ENCODE measurements at regions not wholly inside any gene's neighbourhood (a gene's known extent, or its start where the extent isn't known, plus 50 kb on each side); places are given as distances from the start of the nearest gene placed in this dataset.

DNA sequence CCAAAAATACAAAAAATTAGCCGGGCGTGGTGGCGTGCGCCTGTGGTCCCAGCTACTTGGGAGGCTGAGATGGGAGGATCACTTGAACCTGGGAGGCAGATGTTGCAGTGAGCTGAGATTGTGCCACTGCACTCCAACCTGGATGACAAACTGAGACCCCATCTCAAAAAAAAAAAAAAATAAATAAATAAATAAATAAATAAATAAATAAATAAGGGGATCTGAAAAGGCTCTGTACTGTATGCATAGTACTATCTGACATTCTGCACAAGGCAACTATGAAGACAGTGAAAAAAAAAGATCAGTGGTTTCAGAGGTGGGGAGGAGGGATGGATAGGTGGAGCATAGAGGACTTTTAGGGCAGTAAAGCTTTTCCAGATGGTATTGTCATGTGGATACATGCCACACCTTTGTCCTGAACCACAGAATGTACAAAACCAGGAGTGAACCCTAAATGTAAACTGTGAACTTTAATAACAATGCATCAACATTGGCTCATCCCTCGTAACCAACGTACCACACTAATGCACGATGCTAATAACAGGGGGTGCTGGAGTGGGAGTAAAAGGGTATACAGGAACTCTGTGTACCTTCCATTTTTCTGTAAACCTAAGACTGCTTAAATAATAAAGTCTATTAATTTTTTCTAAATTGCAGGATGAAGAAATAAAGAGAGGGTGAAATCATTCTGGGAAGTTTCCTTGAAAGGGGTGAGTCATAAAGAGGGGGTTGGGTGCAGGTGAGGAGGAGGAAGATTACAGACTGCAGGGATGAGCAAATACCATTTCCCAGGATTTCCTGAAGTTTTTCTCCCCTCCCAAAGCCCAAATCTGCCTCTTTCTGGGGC lies 155.8 kb upstream of the SDK2 start:
- no peak for DNase-seq (ENCODE audit: low read depth)
- TF ChIP-seq, protein P1, sequence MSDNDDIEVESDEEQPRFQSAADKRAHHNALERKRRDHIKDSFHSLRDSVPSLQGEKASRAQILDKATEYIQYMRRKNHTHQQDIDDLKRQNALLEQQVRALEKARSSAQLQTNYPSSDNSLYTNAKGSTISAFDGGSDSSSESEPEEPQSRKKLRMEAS (IDR thresholded peaks at IDR 0.05; ENCODE audit: low read depth, low read length): no peak
- TF ChIP-seq MYC (IDR thresholded peaks at IDR 0.05; ENCODE audit: low read depth, low read length) (no peak), POLR2A (IDR thresholded peaks at IDR 0.05; ENCODE audit: extremely low read depth, insufficient read length) (no peak)
- TF ChIP-seq, protein P2, sequence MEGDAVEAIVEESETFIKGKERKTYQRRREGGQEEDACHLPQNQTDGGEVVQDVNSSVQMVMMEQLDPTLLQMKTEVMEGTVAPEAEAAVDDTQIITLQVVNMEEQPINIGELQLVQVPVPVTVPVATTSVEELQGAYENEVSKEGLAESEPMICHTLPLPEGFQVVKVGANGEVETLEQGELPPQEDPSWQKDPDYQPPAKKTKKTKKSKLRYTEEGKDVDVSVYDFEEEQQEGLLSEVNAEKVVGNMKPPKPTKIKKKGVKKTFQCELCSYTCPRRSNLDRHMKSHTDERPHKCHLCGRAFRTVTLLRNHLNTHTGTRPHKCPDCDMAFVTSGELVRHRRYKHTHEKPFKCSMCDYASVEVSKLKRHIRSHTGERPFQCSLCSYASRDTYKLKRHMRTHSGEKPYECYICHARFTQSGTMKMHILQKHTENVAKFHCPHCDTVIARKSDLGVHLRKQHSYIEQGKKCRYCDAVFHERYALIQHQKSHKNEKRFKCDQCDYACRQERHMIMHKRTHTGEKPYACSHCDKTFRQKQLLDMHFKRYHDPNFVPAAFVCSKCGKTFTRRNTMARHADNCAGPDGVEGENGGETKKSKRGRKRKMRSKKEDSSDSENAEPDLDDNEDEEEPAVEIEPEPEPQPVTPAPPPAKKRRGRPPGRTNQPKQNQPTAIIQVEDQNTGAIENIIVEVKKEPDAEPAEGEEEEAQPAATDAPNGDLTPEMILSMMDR (IDR thresholded peaks at IDR 0.05; ENCODE audit: low read depth, low read length): no peak
- H3K4me3 ChIP-seq (ENCODE audit: low read depth, low read length): no peak overlapping the region

DNA sequence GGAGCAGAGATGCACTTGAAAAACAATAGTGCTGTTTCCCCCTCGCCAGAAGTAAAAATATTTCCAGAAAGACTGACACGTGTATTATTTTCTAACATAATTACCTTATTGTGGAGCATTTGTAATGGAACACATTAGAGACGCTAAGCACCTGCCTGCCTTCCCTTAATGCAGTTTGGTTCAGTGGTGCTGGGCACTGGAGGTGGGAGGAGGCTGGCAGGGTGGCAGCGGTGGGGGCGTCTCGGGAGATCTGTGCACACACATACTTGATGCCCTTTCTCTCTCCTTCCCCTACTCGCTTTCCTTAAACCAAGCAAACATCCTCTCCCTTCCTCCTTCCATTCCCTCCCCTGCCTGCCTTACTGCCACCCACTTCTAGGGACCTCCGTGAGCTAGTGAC lies 156.6 kb upstream of the SDK2 start:
- TF ChIP-seq, protein P1 (IDR thresholded peaks at IDR 0.05; ENCODE audit: low read depth, low read length): no peak
- TF ChIP-seq, protein P2 (IDR thresholded peaks at IDR 0.05; ENCODE audit: low read depth, low read length): no peak
- DNase-seq (ENCODE audit: low read depth): no peak
- no peak overlapping the region for H3K4me3 ChIP-seq (ENCODE audit: low read depth, low read length)

DNA sequence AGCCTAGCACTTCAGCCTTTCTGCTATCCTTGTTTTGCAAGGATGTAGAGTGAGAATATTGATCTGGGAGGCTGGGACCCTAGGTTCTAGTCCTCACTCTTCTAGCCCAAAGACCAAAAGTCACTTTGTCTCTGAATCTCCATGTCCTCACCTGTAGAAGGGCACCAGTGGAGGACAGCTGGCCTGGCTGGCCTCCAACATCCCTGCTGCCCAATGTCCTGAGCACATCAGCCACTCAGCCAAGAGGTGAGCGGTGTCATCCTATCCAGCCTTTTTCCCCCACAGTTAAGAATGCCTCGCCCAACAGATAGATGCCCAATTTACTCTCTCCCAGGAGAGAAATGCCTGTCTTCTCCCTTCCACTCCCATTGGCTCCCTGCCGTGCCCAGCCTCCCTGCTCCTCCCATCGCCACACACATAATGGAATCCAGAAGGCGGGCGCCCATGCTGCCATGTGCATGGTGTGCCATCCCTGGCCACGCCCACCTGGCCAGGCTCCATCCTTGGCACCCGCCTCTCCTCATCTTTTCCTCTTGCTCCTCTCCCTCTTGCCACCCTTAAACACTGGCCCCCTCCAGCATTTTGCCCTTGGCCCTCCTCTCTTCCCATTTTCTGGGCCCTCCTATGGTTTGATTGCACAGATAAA lies 157.3 kb upstream of the SDK2 start:
- no peak overlapping the region for H3K4me3 ChIP-seq (ENCODE audit: low read depth, low read length)
- no peak for DNase-seq (ENCODE audit: low read depth)
- TF ChIP-seq, protein P2 (IDR thresholded peaks at IDR 0.05; ENCODE audit: low read depth, low read length): no peak
- TF ChIP-seq POLR2A (IDR thresholded peaks at IDR 0.05; ENCODE audit: extremely low read depth, insufficient read length) (no peak), MYC (IDR thresholded peaks at IDR 0.05; ENCODE audit: low read depth, low read length) (no peak)
- TF ChIP-seq, protein P1 (IDR thresholded peaks at IDR 0.05; ENCODE audit: low read depth, low read length): no peak

DNA sequence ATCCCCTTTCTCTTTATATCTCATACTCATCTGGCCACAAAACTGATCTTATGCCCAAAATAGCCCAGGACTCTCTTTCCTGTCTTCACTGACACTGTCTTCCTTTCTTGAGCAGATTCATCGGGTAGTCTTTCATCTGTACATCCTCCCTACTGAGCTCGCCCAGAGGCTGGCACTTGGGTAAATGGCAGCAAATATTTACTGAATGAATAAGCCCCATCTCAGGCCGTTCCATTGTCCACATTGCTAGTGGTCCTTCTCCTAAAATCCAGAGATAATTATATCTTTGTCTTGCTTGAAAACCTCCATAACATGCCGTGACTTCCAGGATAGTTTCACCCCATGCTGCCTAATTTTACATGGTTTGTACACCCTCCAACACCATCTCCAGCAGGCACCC lies 158.1 kb upstream of the SDK2 start:
- TF ChIP-seq, protein P2 (IDR thresholded peaks at IDR 0.05; ENCODE audit: low read depth, low read length): no peak
- no peak for TF ChIP-seq MYC (IDR thresholded peaks at IDR 0.05; ENCODE audit: low read depth, low read length)
- TF ChIP-seq POLR2A (IDR thresholded peaks at IDR 0.05; ENCODE audit: extremely low read depth, insufficient read length): no peak
- TF ChIP-seq, protein P1 (IDR thresholded peaks at IDR 0.05; ENCODE audit: low read depth, low read length): no peak
- no peak overlapping the region for H3K4me3 ChIP-seq (ENCODE audit: low read depth, low read length)
- no peak for DNase-seq (ENCODE audit: low read depth)

DNA sequence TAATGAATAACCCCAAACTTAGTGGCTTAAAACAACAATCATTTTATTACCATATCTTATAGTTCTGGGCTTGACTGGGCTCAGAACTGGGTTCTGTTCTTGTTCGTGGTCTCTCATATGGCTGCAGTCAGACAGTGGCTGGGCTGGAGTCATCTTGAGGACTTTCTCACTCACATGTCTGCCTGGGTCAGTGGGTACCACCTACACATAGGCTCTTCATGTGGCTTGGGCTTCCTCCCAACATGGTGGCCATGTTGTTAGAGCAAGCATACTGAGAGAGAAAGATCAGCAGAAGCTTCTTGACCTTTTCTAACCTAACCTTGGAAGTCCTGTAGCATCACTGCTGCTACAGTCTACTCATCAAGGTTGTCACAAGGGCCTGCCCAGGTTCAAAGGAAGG lies 158.6 kb upstream of the SDK2 start:
- no peak for TF ChIP-seq POLR2A (IDR thresholded peaks at IDR 0.05; ENCODE audit: extremely low read depth, insufficient read length)
- TF ChIP-seq, protein P1 (IDR thresholded peaks at IDR 0.05; ENCODE audit: low read depth, low read length): no peak
- TF ChIP-seq MYC (IDR thresholded peaks at IDR 0.05; ENCODE audit: low read depth, low read length): no peak
- TF ChIP-seq, protein P2 (IDR thresholded peaks at IDR 0.05; ENCODE audit: low read depth, low read length): no peak
- DNase-seq (ENCODE audit: low read depth): no peak
- H3K4me3 ChIP-seq (ENCODE audit: low read depth, low read length): no peak overlapping the region
